ENCODE measurements at regions not wholly inside any gene's neighbourhood (a gene's known extent, or its start where the extent isn't known, plus 50 kb on each side); places are given as distances from the start of the nearest gene placed in this dataset.
A peak's percentile ranks its signal among the peaks of the same experiment; 100 is the strongest.

GRCh38 chr7:24199978-24200377 lies 84.0 kb upstream of the NPY start:
- Mint-ChIP-seq H3K9me3 (no peaks in the 10 kb centered on the region), H3K27ac (no peak overlapping the region), H3K4me3 (no peak overlapping the region), H3K27me3 (ENCODE audit: insufficient read depth) (no peaks in the 10 kb centered on the region), H3K36me3 (ENCODE audit: low read depth) (no peaks in the 10 kb centered on the region), H3K4me1 (no peaks in the 10 kb centered on the region)
- Histone ChIP-seq H3K9me3 (ENCODE audit: control insufficient read depth, low read length) (no peaks in the 10 kb centered on the region), H3K27ac (ENCODE audit: low read depth, low read length) (peak overlapping the region; percentile 38), H3K27me3 (ENCODE audit: control insufficient read depth, insufficient read depth, low read length, poor library complexity, severe bottlenecking) (no peaks in the 10 kb centered on the region), H3K9ac (ENCODE audit: extremely low read depth, low read length, poor library complexity, severe bottlenecking) (no peak overlapping the region), H3K36me3 (ENCODE audit: control insufficient read depth, insufficient read depth, low read length) (no peaks in the 10 kb centered on the region), H3K4me1 (ENCODE audit: control insufficient read depth, insufficient read depth, low read length) (no peaks in the 10 kb centered on the region), H3K4me3 (ENCODE audit: low read length) (no peak overlapping the region)
- no peak for TF ChIP-seq CTCF (conservative IDR thresholded peaks at IDR 0.05)
- WGBS, 2 experiments (ENCODE audit: insufficient coverage in 1 of 2, insufficient read length in 1 of 2): 94% methylated on average over 1 of the region's 1 CpG; no CpG with 5 or more reads in 1 of the 2 experiments
- DNase-seq: no peak

- no peaks in the 10 kb centered on the region for H3K4me1 Mint-ChIP-seq
- H3K9me3 Mint-ChIP-seq: no peaks in the 10 kb centered on the region
- Histone ChIP-seq H3K9ac (ENCODE audit: extremely low read depth, low read length, poor library complexity, severe bottlenecking) (no peak overlapping the region), H3K36me3 (ENCODE audit: control insufficient read depth, insufficient read depth, low read length) (no peaks in the 10 kb centered on the region), H3K4me1 (ENCODE audit: control insufficient read depth, insufficient read depth, low read length) (no peaks in the 10 kb centered on the region), H3K4me3 (ENCODE audit: low read length) (no peak overlapping the region), H3K9me3 (ENCODE audit: control insufficient read depth, low read length) (no peaks in the 10 kb centered on the region), H3K27me3 (ENCODE audit: control insufficient read depth, insufficient read depth, low read length, poor library complexity, severe bottlenecking) (no peaks in the 10 kb centered on the region), H3K27ac (ENCODE audit: low read depth, low read length) (peak overlapping the region; percentile 38)
- no peak for DNase-seq
- no peaks in the 10 kb centered on the region for H3K27me3 Mint-ChIP-seq (ENCODE audit: insufficient read depth)
- no peaks in the 10 kb centered on the region for H3K36me3 Mint-ChIP-seq (ENCODE audit: low read depth)
- TF ChIP-seq CTCF (conservative IDR thresholded peaks at IDR 0.05): no peak
- WGBS, 2 experiments (ENCODE audit: insufficient coverage in 1 of 2, insufficient read length in 1 of 2): 88 to 97% methylated on average over 2 to 9 of the region's 9 CpGs
- H3K4me3 Mint-ChIP-seq: no peak overlapping the region
- no peak overlapping the region for H3K27ac Mint-ChIP-seq
These were observed 83.5 kb upstream of the NPY start for GRCh38 chr7:24200407-24200966.

GRCh38 chr7:24201226-24201625 lies 82.8 kb upstream of the NPY start:
- Histone ChIP-seq H3K27me3 (ENCODE audit: control insufficient read depth, insufficient read depth, low read length, poor library complexity, severe bottlenecking) (no peaks in the 10 kb centered on the region), H3K9ac (ENCODE audit: extremely low read depth, low read length, poor library complexity, severe bottlenecking) (no peak overlapping the region), H3K4me1 (ENCODE audit: control insufficient read depth, insufficient read depth, low read length) (no peaks in the 10 kb centered on the region), H3K9me3 (ENCODE audit: control insufficient read depth, low read length) (no peaks in the 10 kb centered on the region), H3K27ac (ENCODE audit: low read depth, low read length) (no peak overlapping the region), H3K36me3 (ENCODE audit: control insufficient read depth, insufficient read depth, low read length) (no peaks in the 10 kb centered on the region), H3K4me3 (ENCODE audit: low read length) (no peak overlapping the region)
- 88 to 98% methylated on average over 4 of the region's 4 CpGs for WGBS, 2 experiments (ENCODE audit: insufficient coverage in 1 of 2, insufficient read length in 1 of 2)
- no peak for TF ChIP-seq CTCF (conservative IDR thresholded peaks at IDR 0.05)
- no peaks in the 10 kb centered on the region for H3K9me3 Mint-ChIP-seq
- H3K4me1 Mint-ChIP-seq: no peaks in the 10 kb centered on the region
- no peak overlapping the region for H3K27ac Mint-ChIP-seq
- no peaks in the 10 kb centered on the region for H3K27me3 Mint-ChIP-seq (ENCODE audit: insufficient read depth)
- no peaks in the 10 kb centered on the region for H3K36me3 Mint-ChIP-seq (ENCODE audit: low read depth)
- H3K4me3 Mint-ChIP-seq: no peak overlapping the region
- DNase-seq: no peak
